ENCODE measurements at regions not wholly inside any gene's neighbourhood (a gene's known extent, or its start where the extent isn't known, plus 50 kb on each side); places are given as distances from the start of the nearest gene placed in this dataset.

GRCh38 chr11:82586581-82586980, 147.1 kb downstream of the FAM181B start:
- ATAC-seq, result no peak
- Mint-ChIP-seq H3K36me3 (no peaks in the 10 kb centered on the region), H3K27me3 (no peaks in the 10 kb centered on the region), H3K27ac (no peak overlapping the region), H3K4me3 (no peak overlapping the region), H3K9me3 (ENCODE audit: low read depth) (no peaks in the 10 kb centered on the region), H3K4me1 (no peaks in the 10 kb centered on the region)
- no peak for DNase-seq
- CTCF ChIA-PET, result no interaction called here

GRCh38 chr11:82577246-82577645, 156.4 kb downstream of the FAM181B start:
- no peaks in the 10 kb centered on the region for H3K4me1 Mint-ChIP-seq
- DNase-seq (no peak), ATAC-seq (no peak)
- H3K27ac Mint-ChIP-seq, result no peak overlapping the region
- H3K27me3 Mint-ChIP-seq, result no peaks in the 10 kb centered on the region
- H3K9me3 Mint-ChIP-seq (ENCODE audit: low read depth), result no peaks in the 10 kb centered on the region
- no peak overlapping the region for H3K4me3 Mint-ChIP-seq
- CTCF ChIA-PET, result no interaction called here
- no peaks in the 10 kb centered on the region for H3K36me3 Mint-ChIP-seq

- Mint-ChIP-seq H3K27ac (no peak overlapping the region), H3K4me3 (no peak overlapping the region), H3K27me3 (no peaks in the 10 kb centered on the region), H3K9me3 (ENCODE audit: low read depth) (no peaks in the 10 kb centered on the region), H3K4me1 (peaks cover 2% of the 10 kb centered on the region), H3K36me3 (no peaks in the 10 kb centered on the region)
- CTCF ChIA-PET, result no interaction called here
- ATAC-seq, result no peak
- DNase-seq, result no peak
Observed at GRCh38 chr11:82560836-82561235, 172.8 kb downstream of the FAM181B start.

- Mint-ChIP-seq H3K4me3 (no peak overlapping the region), H3K27me3 (no peaks in the 10 kb centered on the region), H3K4me1 (peaks cover 2% of the 10 kb centered on the region), H3K9me3 (ENCODE audit: low read depth) (no peaks in the 10 kb centered on the region), H3K27ac (no peak overlapping the region), H3K36me3 (no peaks in the 10 kb centered on the region)
- CTCF ChIA-PET, result no interaction called here
- DNase-seq, result no peak
- ATAC-seq, result no peak
Observed at GRCh38 chr11:82559609-82560008, 174.1 kb downstream of the FAM181B start.

GRCh38 chr11:82557274-82557673, 176.4 kb downstream of the FAM181B start:
- no peaks in the 10 kb centered on the region for H3K36me3 Mint-ChIP-seq
- DNase-seq, result no peak
- no peak for ATAC-seq
- CTCF ChIA-PET, result no interaction called here
- H3K9me3 Mint-ChIP-seq (ENCODE audit: low read depth), result no peaks in the 10 kb centered on the region
- H3K27ac Mint-ChIP-seq, result no peak overlapping the region
- H3K4me3 Mint-ChIP-seq, result no peak overlapping the region
- H3K27me3 Mint-ChIP-seq, result no peaks in the 10 kb centered on the region
- peaks cover 2% of the 10 kb centered on the region for H3K4me1 Mint-ChIP-seq

DNA sequence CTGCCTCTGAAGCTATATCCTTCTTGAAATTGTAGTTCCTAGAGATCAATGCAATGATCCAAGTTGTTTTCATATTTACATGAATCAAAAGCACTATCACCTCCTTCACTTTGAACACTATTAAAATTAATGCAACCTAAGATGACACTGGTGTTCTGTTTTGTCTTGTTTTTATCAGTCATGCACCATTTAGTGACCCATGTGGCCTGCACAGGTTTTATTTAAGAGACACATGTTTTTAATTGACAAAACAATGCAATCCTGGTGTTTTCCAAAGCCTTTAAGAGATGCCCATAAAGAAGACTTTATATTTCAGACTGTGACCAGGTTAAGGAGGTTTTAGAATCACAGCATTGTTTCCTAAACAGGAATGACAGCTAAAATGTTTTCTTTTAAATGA, 177.5 kb downstream of the FAM181B start:
- H3K27ac Mint-ChIP-seq, result no peak overlapping the region
- H3K4me3 Mint-ChIP-seq, result no peak overlapping the region
- DNase-seq (no peak), ATAC-seq (no peak)
- no peaks in the 10 kb centered on the region for H3K36me3 Mint-ChIP-seq
- H3K9me3 Mint-ChIP-seq (ENCODE audit: low read depth), result no peaks in the 10 kb centered on the region
- CTCF ChIA-PET, result no interaction called here
- H3K27me3 Mint-ChIP-seq, result no peaks in the 10 kb centered on the region
- H3K4me1 Mint-ChIP-seq, result peaks cover 2% of the 10 kb centered on the region

DNA sequence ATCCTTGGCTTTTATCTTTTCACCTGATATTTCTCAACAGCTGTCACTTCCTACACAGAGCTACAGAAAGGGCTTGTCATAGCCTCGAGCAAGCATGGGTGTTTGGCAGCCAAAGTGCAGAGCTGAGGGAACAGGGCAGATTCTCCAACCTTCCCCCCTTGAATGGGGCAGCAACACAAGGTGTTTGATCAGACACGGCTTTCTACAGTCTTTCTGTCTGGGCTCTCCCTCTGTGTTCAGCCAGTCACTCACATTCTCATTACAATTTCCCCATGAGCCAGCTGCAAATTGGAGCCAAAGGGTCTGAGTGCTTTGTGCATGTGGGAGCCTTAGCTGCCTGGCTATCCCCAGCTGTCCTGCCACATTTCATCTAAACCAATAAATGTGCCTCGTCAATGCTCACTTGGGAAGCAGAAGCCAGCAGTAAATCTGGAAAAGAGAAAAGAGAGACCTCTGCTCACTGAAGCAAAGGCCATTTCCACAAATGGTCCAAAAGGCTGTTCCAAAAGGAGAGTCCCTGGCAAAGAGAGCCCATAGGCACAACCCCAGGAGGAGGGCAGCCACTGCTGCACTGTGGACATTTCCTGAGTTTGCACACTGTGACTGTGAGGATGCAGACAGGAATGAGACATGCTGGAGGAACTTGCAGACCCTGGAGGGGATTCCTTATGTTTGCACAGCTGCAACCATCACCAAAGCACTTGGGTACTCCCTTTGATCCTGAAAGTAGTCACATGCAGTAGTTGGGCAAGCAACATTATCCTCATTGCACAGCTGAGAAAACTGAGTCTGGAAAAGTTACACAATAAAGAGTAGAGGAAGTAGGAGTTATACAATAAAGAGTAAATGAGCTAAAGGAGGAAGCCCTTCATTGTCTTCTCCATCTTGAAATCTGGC, 186.8 kb downstream of the FAM181B start:
- H3K4me3 Mint-ChIP-seq, result no peak overlapping the region
- no peak for DNase-seq
- H3K36me3 Mint-ChIP-seq, result no peaks in the 10 kb centered on the region
- H3K4me1 Mint-ChIP-seq, result no peaks in the 10 kb centered on the region
- no peaks in the 10 kb centered on the region for H3K27me3 Mint-ChIP-seq
- ATAC-seq, result no peak
- no peak overlapping the region for H3K27ac Mint-ChIP-seq
- CTCF ChIA-PET, result no interaction called here
- H3K9me3 Mint-ChIP-seq (ENCODE audit: low read depth), result no peaks in the 10 kb centered on the region

GRCh38 chr11:82539669-82540068, 194.0 kb downstream of the FAM181B start:
- no peak overlapping the region for H3K27ac Mint-ChIP-seq
- DNase-seq (no peak), ATAC-seq (no peak)
- H3K4me1 Mint-ChIP-seq, result no peaks in the 10 kb centered on the region
- H3K4me3 Mint-ChIP-seq, result no peak overlapping the region
- no peaks in the 10 kb centered on the region for H3K27me3 Mint-ChIP-seq
- CTCF ChIA-PET, result no interaction called here
- no peaks in the 10 kb centered on the region for H3K36me3 Mint-ChIP-seq
- no peaks in the 10 kb centered on the region for H3K9me3 Mint-ChIP-seq (ENCODE audit: low read depth)

GRCh38 chr11:82536706-82537105, 197.0 kb downstream of the FAM181B start:
- Mint-ChIP-seq H3K36me3 (no peaks in the 10 kb centered on the region), H3K9me3 (ENCODE audit: low read depth) (no peaks in the 10 kb centered on the region), H3K27me3 (no peaks in the 10 kb centered on the region), H3K27ac (no peak overlapping the region), H3K4me1 (no peaks in the 10 kb centered on the region), H3K4me3 (no peak overlapping the region)
- CTCF ChIA-PET, result no interaction called here
- ATAC-seq (no peak), DNase-seq (no peak)

- Mint-ChIP-seq H3K36me3 (no peaks in the 10 kb centered on the region), H3K27ac (no peak overlapping the region), H3K4me1 (no peaks in the 10 kb centered on the region), H3K9me3 (ENCODE audit: low read depth) (no peaks in the 10 kb centered on the region), H3K27me3 (no peaks in the 10 kb centered on the region), H3K4me3 (no peak overlapping the region)
- no peak for DNase-seq
- ATAC-seq, result no peak
- CTCF ChIA-PET, result no interaction called here
Observed at GRCh38 chr11:82533628-82534327, 199.9 kb downstream of the FAM181B start.

GRCh38 chr11:82529936-82530335, 203.7 kb downstream of the FAM181B start:
- Mint-ChIP-seq H3K4me3 (no peak overlapping the region), H3K4me1 (no peaks in the 10 kb centered on the region), H3K27ac (no peak overlapping the region), H3K27me3 (no peaks in the 10 kb centered on the region), H3K36me3 (no peaks in the 10 kb centered on the region), H3K9me3 (ENCODE audit: low read depth) (no peaks in the 10 kb centered on the region)
- ATAC-seq (no peak), DNase-seq (no peak)
- CTCF ChIA-PET, result no interaction called here

DNA sequence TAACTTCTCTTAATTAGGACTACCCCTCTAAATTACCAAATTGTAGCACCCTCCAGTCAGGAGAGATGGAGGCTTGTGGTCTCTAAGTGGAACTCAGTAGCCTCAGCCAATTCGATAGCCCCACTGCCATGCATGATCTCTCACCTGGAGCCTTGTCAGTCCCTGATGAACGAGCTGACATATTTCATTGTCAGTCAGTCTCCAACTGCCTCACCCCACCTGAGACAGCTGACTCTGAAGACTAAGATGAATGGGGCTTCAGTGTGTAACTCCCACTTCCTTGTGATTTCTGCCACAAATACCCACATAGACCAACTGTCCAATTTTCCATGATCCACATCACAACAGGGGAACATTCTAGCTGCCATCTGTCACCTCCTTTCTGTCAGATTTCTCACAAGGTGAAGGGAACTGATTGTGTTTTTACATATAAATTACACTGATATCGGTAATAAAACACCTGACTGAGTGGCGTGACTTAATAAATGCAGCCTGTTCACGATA, 206.5 kb downstream of the FAM181B start:
- H3K27ac Mint-ChIP-seq, result no peak overlapping the region
- H3K36me3 Mint-ChIP-seq, result no peaks in the 10 kb centered on the region

DNA sequence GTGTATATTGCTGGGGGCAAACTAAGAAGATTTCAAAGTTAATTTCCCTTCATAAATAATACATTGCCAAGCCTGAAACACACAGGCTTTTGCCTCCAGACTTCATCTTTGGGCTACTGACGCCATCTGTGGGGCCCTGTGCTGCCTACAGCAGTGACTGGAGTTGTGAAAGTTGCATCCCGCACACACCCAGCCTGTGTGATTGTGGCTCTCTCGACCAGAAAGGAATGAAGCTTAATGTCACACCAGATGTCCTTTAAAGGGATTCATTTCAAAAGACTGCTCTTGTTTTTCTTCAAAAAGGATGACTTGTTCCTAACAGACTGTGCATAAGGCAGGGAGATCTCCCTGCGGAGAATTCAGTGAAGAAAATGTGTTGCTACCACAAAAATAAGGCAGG, 210.5 kb downstream of the FAM181B start:
- ATAC-seq, result no peak
- DNase-seq, result no peak
- Mint-ChIP-seq H3K27ac (no peak overlapping the region), H3K4me3 (no peak overlapping the region), H3K27me3 (no peaks in the 10 kb centered on the region), H3K36me3 (no peaks in the 10 kb centered on the region), H3K4me1 (no peaks in the 10 kb centered on the region), H3K9me3 (ENCODE audit: low read depth) (no peaks in the 10 kb centered on the region)
- CTCF ChIA-PET, result interaction anchor here (0.7 kb wide), 1 partner anchor 1179 kb away, joined by 3 read pairs; no protein-coding TSS in a partner anchor

More for the DNA sequence above, 206.5 kb downstream of the FAM181B start:
- Mint-ChIP-seq H3K27me3 (no peaks in the 10 kb centered on the region), H3K4me1 (no peaks in the 10 kb centered on the region), H3K9me3 (ENCODE audit: low read depth) (no peaks in the 10 kb centered on the region), H3K4me3 (no peak overlapping the region)
- CTCF ChIA-PET, result no interaction called here
- DNase-seq (no peak), ATAC-seq (no peak)

DNA sequence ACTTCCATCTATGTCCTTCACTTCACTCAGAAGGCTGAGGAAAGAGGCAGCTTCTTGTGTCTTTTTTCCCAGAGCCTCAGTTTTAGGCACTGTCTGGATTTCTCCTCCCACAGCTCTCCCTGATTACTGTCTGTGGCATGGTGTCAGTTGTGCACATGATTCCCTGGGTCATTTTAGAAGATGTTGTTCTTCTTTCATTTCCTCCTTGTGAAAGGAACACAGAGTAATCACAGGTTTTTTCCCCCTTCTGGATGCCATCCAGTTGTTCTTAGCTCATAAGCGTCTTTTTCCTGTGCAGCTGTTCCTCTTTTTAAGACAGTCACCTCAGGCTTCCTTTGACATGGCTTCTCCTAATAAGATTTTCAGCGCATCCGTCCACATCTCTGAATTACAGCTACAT, 212.2 kb downstream of the FAM181B start:
- H3K4me3 Mint-ChIP-seq, result no peak overlapping the region
- H3K27me3 Mint-ChIP-seq, result no peaks in the 10 kb centered on the region
- DNase-seq (no peak), ATAC-seq (no peak)
- H3K36me3 Mint-ChIP-seq, result no peaks in the 10 kb centered on the region
- no peaks in the 10 kb centered on the region for H3K9me3 Mint-ChIP-seq (ENCODE audit: low read depth)
- CTCF ChIA-PET, result no interaction called here
- H3K4me1 Mint-ChIP-seq, result no peaks in the 10 kb centered on the region
- no peak overlapping the region for H3K27ac Mint-ChIP-seq

All from activated CD8-positive, alpha-beta memory T cell treated with anti-CD3 and anti-CD28 coated beads, Interleukin-2, amount 10 ng/mL, durations not matched to agents 7 days and 5 days (primary cell).